CD14-positive monocyte (primary cell): ENCODE measurements at regions not wholly inside any gene's neighbourhood (a gene's known extent, or its start where the extent isn't known, plus 50 kb on each side); places are given as distances from the start of the nearest gene placed in this dataset.

ENCODE experiments used
- DNase-seq, 3 donors: peaks; one replicate each; pipeline ENCODE4 v3.0.0-alpha.2; 2011 to 2022
- H2AFZ ChIP-seq: 2 replicates; pipeline ENCODE4 v1.6.0; 2012; ENCODE audit warnings: mild to moderate bottlenecking, low read depth, low read length, inconsistent platforms; ENCODE audit not compliant: insufficient read depth, poor library complexity, severe bottlenecking
- H3K27ac ChIP-seq, 2 donors: 1 replicate in 1 of 2; 2 replicates in 1 of 2; pipeline ENCODE4 v1.5.1; 2012 to 2013; ENCODE audit warnings: low read length in 2 of 2, control low read depth in 1 of 2, inconsistent platforms in 1 of 2, low read depth in 1 of 2, mild to moderate bottlenecking in 1 of 2
- H3K27me3 ChIP-seq, 2 donors: one replicate each; pipeline versions ENCODE4 v1.6.0 to v1.6.1; 2011 to 2013; ENCODE audit warnings: low read length in 2 of 2; ENCODE audit not compliant: control insufficient read depth in 2 of 2, insufficient read depth in 2 of 2
- H3K36me3 ChIP-seq, 2 donors: replicated peaks in 1 of 2; 1 replicate in 1 of 2; 2 replicates in 1 of 2; pipeline versions ENCODE4 v1.5.1 to v1.6.1; 2012 to 2013; ENCODE audit warnings: low read length in 2 of 2, control low read depth in 1 of 2, inconsistent platforms in 1 of 2, mild to moderate bottlenecking in 1 of 2; ENCODE audit not compliant: insufficient read depth in 2 of 2, control insufficient read depth in 1 of 2
- H3K4me1 ChIP-seq, 2 donors: 1 replicate in 1 of 2; 2 replicates in 1 of 2; pipeline versions ENCODE4 v1.5.1 to v1.6.1; 2012 to 2013; ENCODE audit warnings: low read length in 2 of 2, control low read depth in 1 of 2, inconsistent platforms in 1 of 2, mild to moderate bottlenecking in 1 of 2, moderate library complexity in 1 of 2; ENCODE audit not compliant: insufficient read depth in 2 of 2, control insufficient read depth in 1 of 2
- H3K4me2 ChIP-seq: replicated peaks from 2 replicates; pipeline ENCODE3; 2012; ENCODE audit warnings: low read length, moderate library complexity, mild to moderate bottlenecking; ENCODE audit not compliant: poor library complexity, severe bottlenecking; ENCODE audit errors: extremely low read depth
- H3K4me3 ChIP-seq, 3 experiments: fragments of 200-600 bp in 1 of 3; sonication (generic) in 1 of 3; replicated peaks in 1 of 3; 1 replicate in 2 of 3; 2 replicates in 1 of 3; pipeline ENCODE4 v1.5.1; 2011 to 2013; ENCODE audit warnings: low read length in 3 of 3, mild to moderate bottlenecking in 3 of 3, control low read depth in 2 of 3, low read depth in 2 of 3, inconsistent platforms in 1 of 3, moderate library complexity in 1 of 3
- H3K79me2 ChIP-seq: 2 replicates; pipeline ENCODE4 v1.6.0; 2012; ENCODE audit warnings: mild to moderate bottlenecking, control low read depth, inconsistent platforms, low read length, moderate library complexity; ENCODE audit not compliant: insufficient read depth
- H3K9ac ChIP-seq: 2 replicates; pipeline ENCODE4 v1.6.0; 2017; ENCODE audit warnings: low read length, mild to moderate bottlenecking; ENCODE audit not compliant: insufficient read depth, poor library complexity, severe bottlenecking
- H3K9me3 ChIP-seq, 2 donors: replicated peaks in 1 of 2; 1 replicate in 1 of 2; 2 replicates in 1 of 2; pipeline versions ENCODE4 v1.5.1 to v1.6.1; 2012 to 2013; ENCODE audit warnings: low read length in 2 of 2, control low read depth in 1 of 2; ENCODE audit not compliant: control insufficient read depth in 1 of 2, insufficient read depth in 1 of 2
- H4K20me1 ChIP-seq: 2 replicates; pipeline ENCODE4 v1.6.0; 2012; ENCODE audit warnings: mild to moderate bottlenecking, low read length, control low read depth, moderate library complexity; ENCODE audit not compliant: insufficient read depth
- H3K27ac Mint-ChIP-seq, 7 donors: one replicate each; pipeline ENCODE4 v1.8.0; 2020; ENCODE audit warnings: mild to moderate bottlenecking in 7 of 7, mixed read lengths in 7 of 7, moderate library complexity in 6 of 7, inconsistent platforms in 2 of 7
- H3K27me3 Mint-ChIP-seq, 3 donors: one replicate each; pipeline ENCODE4 v1.8.0; 2021 to 2022; ENCODE audit warnings: low read depth in 3 of 3, mild to moderate bottlenecking in 3 of 3, mixed read lengths in 3 of 3, moderate library complexity in 3 of 3, inconsistent platforms in 1 of 3
- H3K36me3 Mint-ChIP-seq, 2 donors: one replicate each; pipeline ENCODE4 v1.8.0; 2020; ENCODE audit warnings: mixed read lengths in 2 of 2, inconsistent platforms in 1 of 2, mild to moderate bottlenecking in 1 of 2
- H3K4me1 Mint-ChIP-seq: one replicate; pipeline ENCODE4 v1.8.0; 2020; ENCODE audit warnings: mild to moderate bottlenecking, mixed read lengths
- H3K4me3 Mint-ChIP-seq, 2 donors: one replicate each; pipeline ENCODE4 v1.8.0; 2020; ENCODE audit warnings: mild to moderate bottlenecking in 2 of 2, mixed read lengths in 2 of 2, moderate library complexity in 1 of 2
- H3K9me3 Mint-ChIP-seq, 7 donors: one replicate each; pipeline ENCODE4 v1.8.0; 2020 to 2022; ENCODE audit warnings: mixed read lengths in 7 of 7, mild to moderate bottlenecking in 6 of 7, moderate library complexity in 6 of 7, inconsistent platforms in 2 of 7
- WGBS: methylation state at CpG from one replicate; pipeline ENCODE4 v1.1.5; 2013; ENCODE audit warnings: missing lambda C conversion rate; ENCODE audit not compliant: insufficient coverage; 5-methylcytosine and 5-hydroxymethylcytosine counted together
- intact Hi-C, 2 donors: fragments of 100-400 bp; cut with micrococcal nuclease; formaldehyde crosslinking; loops; one replicate each; pipeline versions ENCODE4 v1.15.0 to v1.15.1; 2023
- TF ChIP-seq, protein P1 (sequence below): fragments of 200-600 bp; IDR thresholded peaks from one replicate; pipeline ENCODE4 v1.8.0; 2022; ENCODE audit warnings: antibody characterized with exemption, mild to moderate bottlenecking

GRCh38 chr7:24368161-24368560 is 84.2 kb downstream of the NPY start:
- H3K27me3 ChIP-seq: no peaks in the 10 kb centered on the region
- H4K20me1 ChIP-seq: no peaks in the 10 kb centered on the region
- Mint-ChIP-seq H3K4me1 (no peaks in the 10 kb centered on the region), H3K36me3 (no peaks in the 10 kb centered on the region), H3K27me3 (peaks cover 0 to 2% (median 0%) of the 10 kb centered on the region in 3 donors), H3K27ac (no peak overlapping the region), H3K4me3 (no peak overlapping the region), H3K9me3 (peaks cover 3 to 10% (median 7%) of the 10 kb centered on the region in 7 donors)
- no peak for DNase-seq
- intact Hi-C loops: no loop called here
- no peaks in the 10 kb centered on the region for H3K79me2 ChIP-seq
- H3K36me3 ChIP-seq: no peaks in the 10 kb centered on the region
- H3K4me1 ChIP-seq: no peaks in the 10 kb centered on the region
- H3K9me3 ChIP-seq: no peaks in the 10 kb centered on the region
- no peak overlapping the region for H2AFZ ChIP-seq
- H3K27ac ChIP-seq: no peak overlapping the region
- no peak overlapping the region for H3K4me3 ChIP-seq
- WGBS: no CpG with 5 or more reads among the region's 2 CpGs
- TF ChIP-seq, protein P1, sequence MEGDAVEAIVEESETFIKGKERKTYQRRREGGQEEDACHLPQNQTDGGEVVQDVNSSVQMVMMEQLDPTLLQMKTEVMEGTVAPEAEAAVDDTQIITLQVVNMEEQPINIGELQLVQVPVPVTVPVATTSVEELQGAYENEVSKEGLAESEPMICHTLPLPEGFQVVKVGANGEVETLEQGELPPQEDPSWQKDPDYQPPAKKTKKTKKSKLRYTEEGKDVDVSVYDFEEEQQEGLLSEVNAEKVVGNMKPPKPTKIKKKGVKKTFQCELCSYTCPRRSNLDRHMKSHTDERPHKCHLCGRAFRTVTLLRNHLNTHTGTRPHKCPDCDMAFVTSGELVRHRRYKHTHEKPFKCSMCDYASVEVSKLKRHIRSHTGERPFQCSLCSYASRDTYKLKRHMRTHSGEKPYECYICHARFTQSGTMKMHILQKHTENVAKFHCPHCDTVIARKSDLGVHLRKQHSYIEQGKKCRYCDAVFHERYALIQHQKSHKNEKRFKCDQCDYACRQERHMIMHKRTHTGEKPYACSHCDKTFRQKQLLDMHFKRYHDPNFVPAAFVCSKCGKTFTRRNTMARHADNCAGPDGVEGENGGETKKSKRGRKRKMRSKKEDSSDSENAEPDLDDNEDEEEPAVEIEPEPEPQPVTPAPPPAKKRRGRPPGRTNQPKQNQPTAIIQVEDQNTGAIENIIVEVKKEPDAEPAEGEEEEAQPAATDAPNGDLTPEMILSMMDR: no peak
- H3K4me2 ChIP-seq: no peak overlapping the region
- no peak overlapping the region for H3K9ac ChIP-seq

DNA sequence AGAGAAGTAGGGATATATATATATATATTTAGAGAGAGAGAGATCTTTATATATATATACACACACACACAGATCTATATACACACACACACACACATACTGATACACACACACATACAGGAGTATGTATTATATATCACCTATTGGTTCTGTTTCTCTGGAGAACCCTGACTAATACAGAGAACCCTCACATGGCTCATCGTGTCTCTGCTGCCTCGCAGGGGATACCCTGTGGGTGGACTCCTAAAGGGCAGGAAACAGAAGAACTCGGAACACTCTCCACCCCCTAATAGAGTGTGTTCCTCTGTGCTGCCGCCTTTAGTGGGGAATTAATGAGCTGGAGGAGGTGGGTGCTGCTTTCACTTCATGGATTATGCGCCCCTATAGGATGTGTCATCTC is 86.6 kb downstream of the NPY start:
- Histone ChIP-seq H4K20me1 (no peaks in the 10 kb centered on the region), H3K4me3 (no peak overlapping the region), H3K9ac (no peak overlapping the region), H3K79me2 (no peaks in the 10 kb centered on the region), H3K27me3 (no peaks in the 10 kb centered on the region), H3K27ac (no peak overlapping the region), H3K36me3 (no peaks in the 10 kb centered on the region), H2AFZ (no peak overlapping the region), H3K4me1 (no peaks in the 10 kb centered on the region), H3K9me3 (no peaks in the 10 kb centered on the region), H3K4me2 (no peak overlapping the region)
- H3K36me3 Mint-ChIP-seq: no peaks in the 10 kb centered on the region
- H3K9me3 Mint-ChIP-seq: peaks cover 1 to 10% (median 6%) of the 10 kb centered on the region in 7 donors
- no peak overlapping the region for H3K4me3 Mint-ChIP-seq
- no peak overlapping the region for H3K27ac Mint-ChIP-seq
- intact Hi-C loops: no loop called here
- H3K27me3 Mint-ChIP-seq: peaks cover 0 to 2% (median 2%) of the 10 kb centered on the region in 3 donors
- WGBS: no CpG with 5 or more reads among the region's 5 CpGs
- H3K4me1 Mint-ChIP-seq: no peaks in the 10 kb centered on the region
- no peak for DNase-seq
- TF ChIP-seq, protein P1: no peak
